NCI-H69 (cell line): ENCODE measurements at regions not wholly inside any gene's neighbourhood (a gene's known extent, or its start where the extent isn't known, plus 50 kb on each side); places are given as distances from the start of the nearest gene placed in this dataset.

Source experiments
- DNase-seq: peaks from one replicate; lab custom pipeline; 2025; lab: John Stamatoyannopoulos, UW

- no peak for DNase-seq
Observed at GRCh38 chr1:88063605-88064004, 620.5 kb upstream of the PKN2 start.

- no peak for DNase-seq
Observed at GRCh38 chr1:88068407-88068960, 615.6 kb upstream of the PKN2 start.

- no peak for DNase-seq
Observed at GRCh38 chr1:88070956-88071355, 613.1 kb upstream of the PKN2 start.

GRCh38 chr1:88074661-88075060 is 609.4 kb upstream of the PKN2 start:
- DNase-seq: no peak

- no peak for DNase-seq
Observed at GRCh38 chr1:88075813-88076212, 608.3 kb upstream of the PKN2 start.

- peak; percentile 34 for DNase-seq
Observed at GRCh38 chr1:88079036-88079435, 605.0 kb upstream of the PKN2 start.

GRCh38 chr1:88080875-88081274 is 603.2 kb upstream of the PKN2 start:
- no peak for DNase-seq

- DNase-seq: no peak
Observed at GRCh38 chr1:88088481-88088880, 595.6 kb upstream of the PKN2 start.

GRCh38 chr1:88089961-88090360 is 594.1 kb upstream of the PKN2 start:
- DNase-seq: no peak

- DNase-seq: no peak
Observed at GRCh38 chr1:88098881-88099280, 585.2 kb upstream of the PKN2 start.

- DNase-seq: no peak
Observed at GRCh38 chr1:88101041-88101440, 583.0 kb upstream of the PKN2 start.

- DNase-seq: no peak
Observed at GRCh38 chr1:88104236-88104635, 579.8 kb upstream of the PKN2 start.

- DNase-seq: no peak
Observed at GRCh38 chr1:88104886-88105285, 579.2 kb upstream of the PKN2 start.

GRCh38 chr1:88111816-88112215 is 572.3 kb upstream of the PKN2 start:
- no peak for DNase-seq

GRCh38 chr1:88117597-88117996 is 566.5 kb upstream of the PKN2 start:
- DNase-seq: no peak

- no peak for DNase-seq
Observed at GRCh38 chr1:88118176-88118845, 565.8 kb upstream of the PKN2 start.

GRCh38 chr1:88124614-88125013 is 559.5 kb upstream of the PKN2 start:
- DNase-seq: no peak

GRCh38 chr1:88126467-88126866 is 557.6 kb upstream of the PKN2 start:
- no peak for DNase-seq

GRCh38 chr1:88133991-88134390 is 550.1 kb upstream of the PKN2 start:
- no peak for DNase-seq

GRCh38 chr1:88134983-88135921 is 548.8 kb upstream of the PKN2 start:
- no peak for DNase-seq

GRCh38 chr1:88139633-88140032 is 544.4 kb upstream of the PKN2 start:
- DNase-seq: no peak

- DNase-seq: no peak
Observed at GRCh38 chr1:88140325-88140724, 543.7 kb upstream of the PKN2 start.

- DNase-seq: no peak
Observed at GRCh38 chr1:88141499-88142074, 542.5 kb upstream of the PKN2 start.
